Left renal pelvis (tissue), 4 donors: ENCODE measurements at regions not wholly inside any gene's neighbourhood (a gene's known extent, or its start where the extent isn't known, plus 50 kb on each side); places are given as distances from the start of the nearest gene placed in this dataset.
"Not testable (repeated sequence)": the region's sequence is repeated elsewhere in the genome, so short reads cannot be mapped to it uniquely, and the experiment has no call there.

ENCODE experiments used
- DNase-seq, 4 donors: peaks; one replicate each; pipeline ENCODE4 v3.0.0-alpha.2; 2013; ENCODE audit warnings: low read depth in 4 of 4, low spot score in 3 of 4

DNA sequence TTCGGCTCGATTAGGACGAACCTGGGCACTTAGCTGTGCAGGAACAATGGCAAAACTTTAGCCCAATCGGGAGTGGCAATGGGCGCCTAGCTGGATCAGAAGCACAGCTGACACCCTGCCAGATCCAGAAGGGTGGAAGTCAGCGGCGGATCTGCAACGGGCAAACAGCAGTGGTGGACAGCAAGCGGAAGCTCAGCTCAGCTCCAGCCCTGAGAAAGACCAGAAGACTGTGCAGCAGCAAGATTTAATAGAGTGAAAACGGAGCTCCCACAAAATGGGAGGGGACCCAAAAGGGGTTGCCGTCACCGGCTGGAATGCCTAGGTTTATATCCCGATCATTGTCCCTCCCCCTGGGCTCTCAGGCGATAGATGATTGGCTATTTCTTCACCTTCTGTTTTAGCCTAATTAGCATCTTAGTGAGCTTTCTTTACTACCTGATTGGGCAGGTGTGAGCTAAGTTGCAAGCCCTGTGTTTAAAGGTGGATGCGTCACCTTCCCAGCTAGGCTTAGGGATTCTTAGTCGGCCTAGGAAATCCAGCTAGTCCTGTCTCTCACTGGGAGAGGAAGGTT is 1237.9 kb downstream of the CDH12 start:
- DNase-seq, result no peak

- no peak for DNase-seq
Observed at GRCh38 chr5:21613971-21614488, 1239.1 kb downstream of the CDH12 start.

DNA sequence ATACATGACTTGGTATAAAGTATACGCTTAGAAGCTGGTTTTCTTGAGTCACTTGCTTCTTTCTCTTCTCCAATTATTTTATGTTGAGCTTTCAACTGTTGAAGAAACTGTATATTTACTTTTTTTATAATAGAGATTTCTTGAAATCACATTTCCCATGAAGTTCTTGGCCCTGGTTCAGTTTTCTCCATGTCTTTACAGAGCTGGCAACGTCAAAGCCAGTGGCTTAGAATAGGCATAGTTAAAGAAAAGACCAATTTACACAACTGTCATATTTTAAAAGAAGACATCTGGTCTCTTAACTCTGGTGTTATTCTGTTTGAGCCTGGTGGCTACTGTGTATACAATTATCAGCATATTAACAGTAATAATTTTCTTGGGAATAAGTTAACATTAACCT is 1249.3 kb downstream of the CDH12 start:
- DNase-seq, result no peak

DNA sequence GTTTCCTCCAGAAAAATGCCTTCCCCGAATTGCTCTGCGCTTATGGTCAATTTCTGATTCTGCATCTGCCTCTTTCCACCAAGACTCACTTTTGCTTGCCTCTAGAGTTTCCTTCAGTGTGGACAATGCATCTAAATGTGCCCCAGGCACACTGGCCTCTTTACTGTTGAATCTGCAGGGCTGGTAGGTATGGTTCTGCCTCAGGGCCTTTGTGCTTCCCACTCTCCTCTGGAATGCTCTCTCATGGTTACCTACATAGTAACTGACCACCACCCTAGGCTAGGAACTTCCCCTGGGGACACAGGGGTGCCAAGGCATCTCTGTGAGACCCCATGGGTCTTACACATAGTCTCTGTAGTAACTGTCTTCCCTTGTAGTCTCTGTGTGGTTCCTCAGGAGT is 1258.6 kb downstream of the CDH12 start:
- DNase-seq, result no peak

DNA sequence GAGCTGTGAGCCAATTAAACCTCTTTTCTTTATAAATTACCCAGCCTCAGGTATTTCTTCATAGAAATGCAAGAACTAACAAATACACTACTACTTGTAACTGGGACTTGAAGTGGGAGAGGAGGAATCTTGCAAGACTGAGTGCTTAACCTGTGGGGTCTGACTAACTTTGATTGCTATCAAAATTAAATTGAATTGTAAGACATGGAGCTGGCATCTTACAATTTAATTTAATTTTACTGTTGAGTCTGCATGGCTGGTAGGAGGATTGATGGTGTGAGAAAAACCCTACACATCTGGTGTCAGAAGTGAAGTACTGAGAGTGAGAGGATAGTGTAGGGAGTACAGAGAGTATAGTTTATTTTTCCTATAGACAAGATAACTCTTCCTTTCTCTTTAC is 1259.9 kb downstream of the CDH12 start:
- no peak for DNase-seq

DNA sequence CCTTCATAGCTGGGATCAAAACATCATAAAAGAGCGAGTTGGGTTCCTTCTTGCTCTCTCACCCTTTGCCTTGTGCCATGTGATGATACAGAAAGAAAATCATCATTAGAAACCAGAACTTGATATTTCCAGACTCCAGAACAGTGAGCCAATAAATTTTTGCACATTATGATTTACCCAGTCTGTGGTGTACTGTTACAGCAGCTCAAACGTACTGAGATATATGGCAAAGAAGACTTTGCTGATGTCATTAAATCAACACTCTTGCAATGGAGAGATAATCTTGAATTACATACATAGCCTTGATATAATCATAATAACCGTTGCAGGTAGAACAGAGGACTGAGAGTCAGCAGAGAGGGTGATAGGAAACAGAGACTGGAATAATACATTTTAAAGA is 1271.6 kb downstream of the CDH12 start:
- no peak for DNase-seq

DNA sequence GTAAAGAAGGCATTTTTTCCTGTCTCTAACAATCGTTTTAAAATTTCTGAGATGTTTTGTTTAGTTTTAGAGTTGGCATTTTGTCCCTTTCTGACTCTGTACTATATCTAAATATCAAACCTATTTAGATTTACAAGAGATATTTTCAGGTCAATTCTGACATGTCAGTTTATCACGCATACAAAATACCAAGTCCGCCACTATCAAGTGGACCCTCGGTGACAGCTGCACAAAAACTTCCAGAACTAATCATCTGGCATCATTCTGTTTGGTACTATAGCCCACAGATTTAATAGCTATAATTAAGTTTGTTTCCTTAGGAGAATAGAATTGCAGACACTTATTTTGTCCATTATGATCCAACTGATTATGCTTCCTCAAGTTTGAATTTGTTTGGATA is 1278.2 kb downstream of the CDH12 start:
- no peak for DNase-seq

DNA sequence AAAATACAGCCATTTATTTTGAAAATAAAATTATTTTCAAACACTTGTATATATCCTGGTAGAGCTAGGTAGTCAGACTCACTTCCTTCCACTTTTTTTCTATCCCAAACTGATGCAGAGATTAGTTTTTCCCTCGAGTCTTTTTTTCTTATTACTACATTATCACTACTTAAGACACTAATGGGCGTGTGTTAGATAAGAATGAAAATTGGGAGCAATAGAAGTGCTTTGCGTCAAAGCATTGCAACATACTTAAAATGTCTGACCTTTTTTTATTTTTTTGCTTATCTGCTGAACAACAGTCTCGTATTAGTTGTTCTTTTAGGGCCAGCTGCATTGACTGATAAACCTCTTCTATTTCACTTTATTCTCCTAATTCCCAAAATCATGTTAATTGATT is 1278.7 kb downstream of the CDH12 start:
- DNase-seq, result no peak

- DNase-seq, result no peak
Observed at GRCh38 chr5:21573416-21574314, 1279.5 kb downstream of the CDH12 start.

- not testable (repeated sequence) for DNase-seq
Observed at GRCh38 chr5:21571196-21571595, 1281.9 kb downstream of the CDH12 start.

GRCh38 chr5:21559109-21559508 is 1294.0 kb downstream of the CDH12 start:
- not testable (repeated sequence) for DNase-seq

DNA sequence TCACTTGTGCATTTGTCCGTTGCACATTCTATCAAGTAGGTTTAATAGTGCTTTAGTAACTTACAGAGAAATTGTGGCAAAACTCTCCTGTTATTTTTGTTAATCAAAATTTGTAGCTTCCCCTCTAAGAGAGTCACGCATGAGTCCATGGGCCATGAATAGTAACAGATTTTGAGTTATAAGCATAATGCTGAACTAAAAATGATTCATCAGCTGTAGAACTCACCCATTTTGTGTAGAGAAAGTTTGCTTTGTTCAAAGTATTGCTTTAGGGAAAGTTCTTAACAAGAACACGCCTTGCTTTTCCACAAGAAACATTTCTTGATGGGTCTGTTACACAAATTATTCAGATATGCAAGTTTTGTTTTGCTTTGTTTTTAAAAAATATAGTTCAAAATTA is 1300.9 kb downstream of the CDH12 start:
- DNase-seq, result not testable (repeated sequence)

DNA sequence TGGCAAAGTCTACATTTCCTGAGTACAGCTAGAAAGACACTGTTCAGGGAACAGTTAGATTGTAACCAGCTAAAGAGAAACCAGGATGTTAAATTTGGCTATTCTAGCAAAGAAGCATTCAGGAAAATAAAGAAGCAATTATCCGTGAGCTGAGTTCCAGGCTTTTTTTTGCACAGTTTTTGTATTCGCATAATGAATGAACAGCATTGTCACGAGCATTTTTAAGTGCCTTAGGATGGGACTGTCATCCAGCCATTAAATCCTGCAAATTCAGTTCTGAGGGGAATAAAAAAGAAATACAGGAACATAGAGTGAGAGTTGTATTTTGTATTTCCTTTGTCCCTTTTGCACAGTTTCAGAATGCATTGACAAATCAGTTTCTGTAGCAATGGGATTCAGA is 1302.2 kb downstream of the CDH12 start:
- DNase-seq, result not testable (repeated sequence)

- not testable (repeated sequence) for DNase-seq
Observed at GRCh38 chr5:21547656-21548055, 1305.5 kb downstream of the CDH12 start.

DNA sequence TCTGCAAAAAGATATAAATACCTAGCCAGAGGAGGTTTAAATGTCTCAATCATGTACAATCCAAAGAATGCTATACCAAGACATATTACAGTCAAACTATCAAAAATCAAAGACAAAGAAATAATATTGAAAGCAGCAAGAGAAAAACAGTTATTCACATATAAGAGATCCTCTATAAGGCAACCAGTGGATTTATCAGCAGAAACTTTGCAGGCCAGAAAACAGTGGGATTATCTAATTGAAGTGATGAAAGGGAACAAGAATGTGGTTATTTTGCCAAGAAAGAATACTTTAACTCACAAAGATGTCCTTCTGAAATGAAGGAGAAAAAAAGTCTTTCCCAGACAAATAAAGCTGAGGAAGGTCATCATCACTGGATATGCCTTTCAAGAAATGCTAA is 1318.0 kb downstream of the CDH12 start:
- DNase-seq, result not testable (repeated sequence)

DNA sequence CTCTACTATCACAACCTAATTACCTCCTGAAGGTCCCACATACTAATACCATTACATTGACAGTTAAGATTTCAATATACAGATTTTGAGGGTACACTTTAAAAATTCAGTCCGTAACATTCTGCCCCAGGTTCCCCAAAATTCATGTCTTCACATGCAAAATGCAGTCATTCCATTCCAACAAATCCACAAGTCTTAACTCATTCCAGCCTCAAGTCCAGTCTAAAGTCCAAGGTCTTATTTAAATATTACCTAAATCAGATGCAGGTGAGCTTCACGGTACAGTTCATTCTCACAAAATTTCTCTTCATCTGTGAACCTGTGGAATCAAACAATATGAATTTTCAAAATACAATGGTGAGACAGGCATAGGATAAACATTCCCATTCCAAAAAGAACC is 1332.0 kb downstream of the CDH12 start:
- DNase-seq, result not testable (repeated sequence)

DNA sequence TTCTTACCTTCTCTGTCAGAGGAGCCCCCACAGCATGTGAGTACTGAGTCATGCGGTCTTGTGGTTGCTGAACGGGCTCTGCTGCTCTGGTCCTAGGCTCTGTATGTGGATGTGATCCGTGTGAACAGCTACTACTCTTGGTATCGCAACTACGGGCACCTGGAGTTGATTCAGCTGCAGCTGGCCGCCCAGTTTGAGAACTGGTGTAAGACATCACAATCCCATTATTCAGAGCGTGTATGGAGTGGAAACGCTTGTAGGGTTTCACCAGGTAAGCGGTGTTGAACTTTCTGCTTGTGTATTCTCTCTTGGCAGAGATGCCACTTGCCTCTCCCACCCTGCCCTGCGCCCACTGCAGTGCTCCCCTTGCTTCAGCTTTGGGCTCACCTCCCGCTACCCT is 1356.2 kb downstream of the CDH12 start:
- DNase-seq, result not testable (repeated sequence)

DNA sequence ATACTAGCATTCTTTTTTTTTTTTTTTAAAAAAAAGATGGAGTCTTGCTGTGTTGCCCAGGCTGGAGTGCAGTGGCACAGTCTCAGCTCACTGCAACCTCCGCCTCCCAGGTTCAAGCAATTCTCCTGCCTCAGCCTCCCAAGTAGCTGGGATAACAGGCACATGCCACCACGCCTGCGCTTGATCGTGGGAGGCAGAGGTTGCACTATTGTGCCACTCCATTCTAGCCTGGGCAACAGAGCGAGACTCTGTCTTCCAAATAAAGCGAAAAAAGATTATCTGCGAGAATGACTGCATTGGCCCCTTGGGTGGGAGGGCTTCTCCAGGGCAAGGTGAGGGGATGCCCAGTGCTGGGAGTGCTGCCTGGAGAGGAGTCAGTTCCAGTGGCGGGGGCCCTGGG is 1357.1 kb downstream of the CDH12 start:
- DNase-seq, result not testable (repeated sequence)

- DNase-seq, result not testable (repeated sequence)
Observed at GRCh38 chr5:21495235-21495634, 1357.9 kb downstream of the CDH12 start.

DNA sequence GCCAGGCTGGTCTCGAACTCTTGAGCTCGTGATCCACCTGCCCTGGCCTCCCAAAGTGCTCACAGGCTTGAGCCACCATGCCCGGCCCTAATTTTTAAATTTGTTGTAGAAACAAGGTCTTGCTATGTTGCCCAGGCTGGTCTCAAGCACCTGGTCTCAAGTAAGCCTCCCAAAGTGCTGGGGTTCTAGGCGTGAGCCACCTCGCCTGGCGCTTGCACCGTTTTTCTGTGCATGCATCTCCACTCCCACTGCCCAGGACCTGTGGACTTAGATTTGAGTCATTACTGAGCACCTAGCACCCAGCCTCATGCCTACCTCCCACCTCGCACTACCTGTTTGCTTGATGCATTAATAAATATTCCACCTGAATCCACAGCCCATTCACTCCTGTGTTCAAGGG is 1359.1 kb downstream of the CDH12 start:
- DNase-seq, result not testable (repeated sequence)

GRCh38 chr5:21491182-21491581 is 1362.0 kb downstream of the CDH12 start:
- not testable (repeated sequence) for DNase-seq

- not testable (repeated sequence) for DNase-seq
Observed at GRCh38 chr5:21488828-21489227, 1364.3 kb downstream of the CDH12 start.
